ENCODE measurements at regions not wholly inside any gene's neighbourhood (a gene's known extent, or its start where the extent isn't known, plus 50 kb on each side); places are given as distances from the start of the nearest gene placed in this dataset.

GRCh38 chr19:31530781-31531180, 181.5 kb upstream of the TSHZ3 start:
- TF ChIP-seq, protein P1, sequence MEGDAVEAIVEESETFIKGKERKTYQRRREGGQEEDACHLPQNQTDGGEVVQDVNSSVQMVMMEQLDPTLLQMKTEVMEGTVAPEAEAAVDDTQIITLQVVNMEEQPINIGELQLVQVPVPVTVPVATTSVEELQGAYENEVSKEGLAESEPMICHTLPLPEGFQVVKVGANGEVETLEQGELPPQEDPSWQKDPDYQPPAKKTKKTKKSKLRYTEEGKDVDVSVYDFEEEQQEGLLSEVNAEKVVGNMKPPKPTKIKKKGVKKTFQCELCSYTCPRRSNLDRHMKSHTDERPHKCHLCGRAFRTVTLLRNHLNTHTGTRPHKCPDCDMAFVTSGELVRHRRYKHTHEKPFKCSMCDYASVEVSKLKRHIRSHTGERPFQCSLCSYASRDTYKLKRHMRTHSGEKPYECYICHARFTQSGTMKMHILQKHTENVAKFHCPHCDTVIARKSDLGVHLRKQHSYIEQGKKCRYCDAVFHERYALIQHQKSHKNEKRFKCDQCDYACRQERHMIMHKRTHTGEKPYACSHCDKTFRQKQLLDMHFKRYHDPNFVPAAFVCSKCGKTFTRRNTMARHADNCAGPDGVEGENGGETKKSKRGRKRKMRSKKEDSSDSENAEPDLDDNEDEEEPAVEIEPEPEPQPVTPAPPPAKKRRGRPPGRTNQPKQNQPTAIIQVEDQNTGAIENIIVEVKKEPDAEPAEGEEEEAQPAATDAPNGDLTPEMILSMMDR (IDR thresholded peaks at IDR 0.05; ENCODE audit: low read depth, low read length, poor library complexity, severe bottlenecking), result no peak
- TF ChIP-seq EZH2phosphoT487 (IDR thresholded peaks at IDR 0.05; ENCODE audit: borderline replicate concordance, low read length), result no peak
- Histone ChIP-seq H3K79me2 (ENCODE audit: control insufficient read depth, low read length) (no peaks in the 10 kb centered on the region), H3K36me3 (ENCODE audit: control insufficient read depth, low read length) (no peaks in the 10 kb centered on the region), H3K9me2 (replicated peaks; ENCODE audit: control insufficient read depth, low read length) (no peaks in the 10 kb centered on the region), H3K27ac (ENCODE audit: low read depth, low read length) (no peak overlapping the region), H3K27me3 (ENCODE audit: control insufficient read depth, low read length) (no peaks in the 10 kb centered on the region), H3K4me3 (ENCODE audit: low read length) (no peak overlapping the region), H3K4me1 (ENCODE audit: control insufficient read depth, low read length) (no peaks in the 10 kb centered on the region), H3F3A (ENCODE audit: control insufficient read depth, insufficient read depth) (no peaks in the 10 kb centered on the region), H3K9me3 (ENCODE audit: control insufficient read depth, insufficient read depth, low read length) (peaks cover 9% of the 10 kb centered on the region; the same call in 1 of the 2 replicates), H3K4me2 (ENCODE audit: low read length) (no peak overlapping the region), H4K20me1 (ENCODE audit: control insufficient read depth, insufficient read depth, low read depth, low read length) (no peaks in the 10 kb centered on the region)

DNA sequence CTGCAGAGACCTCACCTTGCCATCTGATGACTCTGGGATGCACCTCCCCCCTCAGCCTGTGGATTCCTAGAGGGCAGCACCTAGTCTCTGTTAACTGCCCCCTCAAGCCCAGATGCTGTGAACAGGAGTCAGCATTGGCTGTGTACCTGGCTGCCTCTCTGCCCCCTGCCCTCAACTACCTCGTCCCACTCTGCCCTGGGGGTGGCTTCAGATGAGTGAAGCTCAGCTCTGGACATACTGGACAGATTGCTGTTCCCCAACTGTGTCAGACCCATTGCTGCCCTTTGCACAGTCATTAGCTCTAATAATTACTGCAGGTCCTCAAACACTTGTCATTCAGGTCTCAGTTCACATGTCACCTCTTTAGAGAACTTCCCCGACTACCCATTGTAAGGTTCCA, 182.1 kb upstream of the TSHZ3 start:
- Histone ChIP-seq H3K27me3 (ENCODE audit: control insufficient read depth, low read length) (no peaks in the 10 kb centered on the region), H3K4me1 (ENCODE audit: control insufficient read depth, low read length) (no peaks in the 10 kb centered on the region)

GRCh38 chr19:31532034-31532433, 182.8 kb upstream of the TSHZ3 start:
- H3K9me3 ChIP-seq (ENCODE audit: control insufficient read depth, insufficient read depth, low read length), result peaks cover 7% of the 10 kb centered on the region; the same call in 1 of the 2 replicates
- H3K27ac ChIP-seq (ENCODE audit: low read depth, low read length), result no peak overlapping the region
- no peaks in the 10 kb centered on the region for H4K20me1 ChIP-seq (ENCODE audit: control insufficient read depth, insufficient read depth, low read depth, low read length)
- H3F3A ChIP-seq (ENCODE audit: control insufficient read depth, insufficient read depth), result no peaks in the 10 kb centered on the region
- TF ChIP-seq, protein P1 (IDR thresholded peaks at IDR 0.05; ENCODE audit: low read depth, low read length, poor library complexity, severe bottlenecking), result no peak
- no peak for TF ChIP-seq EZH2phosphoT487 (IDR thresholded peaks at IDR 0.05; ENCODE audit: borderline replicate concordance, low read length)
- H3K4me1 ChIP-seq (ENCODE audit: control insufficient read depth, low read length), result no peaks in the 10 kb centered on the region
- no peak overlapping the region for H3K4me2 ChIP-seq (ENCODE audit: low read length)
- no peaks in the 10 kb centered on the region for H3K27me3 ChIP-seq (ENCODE audit: control insufficient read depth, low read length)
- no peaks in the 10 kb centered on the region for H3K79me2 ChIP-seq (ENCODE audit: control insufficient read depth, low read length)
- no peaks in the 10 kb centered on the region for H3K9me2 ChIP-seq (replicated peaks; ENCODE audit: control insufficient read depth, low read length)
- no peak overlapping the region for H3K4me3 ChIP-seq (ENCODE audit: low read length)
- no peaks in the 10 kb centered on the region for H3K36me3 ChIP-seq (ENCODE audit: control insufficient read depth, low read length)

More for the DNA sequence above, 182.1 kb upstream of the TSHZ3 start:
- no peaks in the 10 kb centered on the region for H3F3A ChIP-seq (ENCODE audit: control insufficient read depth, insufficient read depth)
- no peaks in the 10 kb centered on the region for H3K36me3 ChIP-seq (ENCODE audit: control insufficient read depth, low read length)
- H3K9me3 ChIP-seq (ENCODE audit: control insufficient read depth, insufficient read depth, low read length), result peaks cover 8% of the 10 kb centered on the region; the same call in 1 of the 2 replicates
- H3K27ac ChIP-seq (ENCODE audit: low read depth, low read length), result no peak overlapping the region
- H3K79me2 ChIP-seq (ENCODE audit: control insufficient read depth, low read length), result no peaks in the 10 kb centered on the region
- H3K4me2 ChIP-seq (ENCODE audit: low read length), result no peak overlapping the region
- H3K4me3 ChIP-seq (ENCODE audit: low read length), result no peak overlapping the region
- H3K9me2 ChIP-seq (replicated peaks; ENCODE audit: control insufficient read depth, low read length), result no peaks in the 10 kb centered on the region
- no peak for TF ChIP-seq EZH2phosphoT487 (IDR thresholded peaks at IDR 0.05; ENCODE audit: borderline replicate concordance, low read length)
- TF ChIP-seq, protein P1 (IDR thresholded peaks at IDR 0.05; ENCODE audit: low read depth, low read length, poor library complexity, severe bottlenecking), result no peak
- H4K20me1 ChIP-seq (ENCODE audit: control insufficient read depth, insufficient read depth, low read depth, low read length), result no peaks in the 10 kb centered on the region
